GM19351 (cell line): ENCODE measurements at regions not wholly inside any gene's neighbourhood (a gene's known extent, or its start where the extent isn't known, plus 50 kb on each side); places are given as distances from the start of the nearest gene placed in this dataset.
"Not testable (repeated sequence)": the region's sequence is repeated elsewhere in the genome, so short reads cannot be mapped to it uniquely, and the experiment has no call there.

ENCODE experiments used
- ATAC-seq: cut with Tn5 transposase; IDR thresholded peaks from one replicate; pipeline ENCODE4 v1.9.1; 2021; ENCODE audit warnings: mild to moderate bottlenecking, moderate library complexity; ENCODE audit not compliant: unreplicated experiment

DNA sequence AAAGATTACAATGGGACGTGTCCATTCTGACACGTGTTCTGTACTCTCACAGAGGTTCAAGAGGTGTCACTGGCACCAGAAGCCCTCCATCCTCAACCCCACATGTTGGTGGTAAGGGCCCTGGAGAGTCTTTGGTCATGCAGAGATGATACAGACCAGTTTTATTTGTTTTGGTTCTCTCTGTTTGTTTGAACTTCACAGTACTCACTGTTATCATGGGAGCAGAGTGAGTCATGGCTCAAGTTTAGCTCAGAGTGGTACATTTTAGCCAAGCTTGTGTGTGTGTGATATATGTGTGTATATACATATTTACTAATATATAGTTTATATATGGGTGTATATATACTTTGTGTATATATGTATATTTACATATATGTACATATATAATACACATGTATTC is 935.6 kb downstream of the GRID1 start:
- no peak for ATAC-seq

DNA sequence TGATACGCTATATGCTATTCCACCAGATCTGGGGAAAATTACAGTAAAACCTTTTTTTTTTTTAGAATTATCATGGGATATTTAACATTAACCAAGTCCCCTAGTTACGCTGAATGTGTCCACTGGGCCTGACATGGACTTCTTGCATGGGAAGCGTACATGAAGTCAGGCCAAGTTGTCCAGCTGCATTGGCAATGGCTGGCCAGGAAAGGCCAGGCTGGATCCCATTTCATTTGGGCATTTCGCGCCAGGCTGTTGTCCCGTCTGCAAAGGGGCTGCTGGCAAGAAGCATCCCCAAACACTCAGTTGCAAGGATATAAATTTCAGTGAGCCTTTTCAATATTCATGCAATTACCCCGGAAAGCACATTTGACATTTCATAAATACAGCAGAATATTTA is 933.3 kb downstream of the GRID1 start:
- no peak for ATAC-seq

DNA sequence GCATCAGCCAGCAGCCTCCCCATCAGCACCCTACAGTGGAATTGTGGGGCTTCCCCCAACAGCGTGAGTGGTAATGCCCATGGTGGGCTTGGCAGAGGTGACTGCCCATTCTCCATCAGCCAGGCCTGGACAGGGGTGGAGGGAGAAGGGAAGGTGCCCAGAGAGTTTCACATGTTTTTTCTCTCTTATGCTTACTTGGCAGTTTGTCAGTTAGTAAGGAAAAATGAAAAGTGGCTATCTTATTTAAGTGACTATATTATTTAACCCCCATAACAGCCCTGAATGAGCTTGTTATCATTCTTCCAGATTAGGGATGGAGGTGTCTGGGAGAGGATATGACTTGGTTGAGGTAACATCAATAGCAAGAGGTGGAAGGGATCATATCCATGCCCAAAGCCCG is 921.7 kb downstream of the GRID1 start:
- ATAC-seq, result no peak

DNA sequence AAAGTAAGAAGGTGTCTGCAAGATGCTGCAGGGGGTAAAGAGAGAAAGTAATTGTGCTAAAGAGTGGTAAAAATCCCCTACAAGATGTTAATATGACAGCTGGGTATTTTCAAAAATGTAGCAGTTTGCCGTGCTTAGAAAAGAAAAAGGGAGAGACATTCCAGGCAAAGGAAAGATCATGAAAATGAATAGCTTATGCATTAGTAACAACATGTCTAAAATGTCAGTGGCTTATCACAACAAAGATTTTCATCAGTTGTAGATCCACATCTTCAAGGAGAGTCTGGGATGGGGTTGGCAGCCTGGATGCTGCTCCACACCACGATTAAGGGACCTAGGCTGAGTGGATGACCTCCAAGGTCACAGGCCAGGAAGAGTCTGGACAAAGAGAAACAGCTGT is 920.9 kb downstream of the GRID1 start:
- no peak for ATAC-seq

DNA sequence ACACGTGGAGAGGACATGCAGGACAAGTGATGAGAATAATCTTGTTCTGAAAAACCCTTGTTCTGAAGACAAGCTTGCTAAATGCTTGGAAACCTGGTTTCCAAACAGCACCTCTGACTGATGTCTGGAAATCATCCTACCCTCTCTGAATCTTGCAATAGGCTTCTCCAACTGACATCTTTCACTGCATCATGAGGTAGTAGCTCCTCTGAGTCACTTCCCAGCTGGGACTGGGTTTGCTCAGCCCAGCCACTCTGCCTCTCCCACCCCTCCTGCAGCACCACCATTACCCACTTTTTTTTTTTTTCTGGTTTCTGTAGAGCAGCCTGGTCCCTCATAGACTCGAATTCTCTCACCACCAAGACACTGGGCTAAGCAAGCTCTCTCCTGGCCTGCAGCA is 919.8 kb downstream of the GRID1 start:
- no peak for ATAC-seq

DNA sequence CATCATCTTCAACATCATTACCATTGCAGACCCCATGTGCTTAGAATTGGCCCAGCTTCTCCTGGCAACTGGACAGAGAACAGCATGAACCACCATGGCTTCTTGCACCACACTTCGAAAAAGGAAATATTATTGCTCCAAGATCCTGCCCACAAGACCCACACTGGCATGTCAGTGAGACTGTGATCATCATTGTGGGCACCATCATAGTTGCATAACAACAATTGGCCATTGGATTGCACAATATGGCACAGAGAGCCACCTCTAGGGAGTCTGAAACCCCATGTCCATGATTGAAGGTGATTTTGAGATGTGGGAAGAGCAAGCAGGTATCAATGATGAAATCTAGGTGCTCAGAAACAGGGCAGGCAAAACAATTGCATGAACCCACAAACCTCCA is 918.9 kb downstream of the GRID1 start:
- ATAC-seq, result no peak

DNA sequence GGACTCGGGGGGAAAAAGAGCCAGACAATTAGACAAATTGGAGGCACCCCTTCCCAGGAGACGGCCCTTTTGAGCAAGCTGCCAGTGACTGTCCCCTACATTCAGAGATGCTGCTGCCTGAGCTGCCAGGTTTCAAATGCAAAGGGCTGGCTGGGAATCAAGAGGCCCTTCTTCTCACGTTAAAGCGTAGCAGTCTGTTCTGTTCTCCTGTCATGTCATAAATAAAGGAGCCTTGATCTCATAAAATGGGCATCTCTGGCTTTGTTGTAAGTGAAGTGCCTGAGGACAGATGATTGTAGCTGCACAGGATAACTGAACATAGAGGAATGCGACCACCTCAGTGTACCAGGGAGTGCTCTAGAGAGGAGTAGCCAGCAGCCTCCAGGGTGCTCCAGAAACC is 917.9 kb downstream of the GRID1 start:
- no peak for ATAC-seq

DNA sequence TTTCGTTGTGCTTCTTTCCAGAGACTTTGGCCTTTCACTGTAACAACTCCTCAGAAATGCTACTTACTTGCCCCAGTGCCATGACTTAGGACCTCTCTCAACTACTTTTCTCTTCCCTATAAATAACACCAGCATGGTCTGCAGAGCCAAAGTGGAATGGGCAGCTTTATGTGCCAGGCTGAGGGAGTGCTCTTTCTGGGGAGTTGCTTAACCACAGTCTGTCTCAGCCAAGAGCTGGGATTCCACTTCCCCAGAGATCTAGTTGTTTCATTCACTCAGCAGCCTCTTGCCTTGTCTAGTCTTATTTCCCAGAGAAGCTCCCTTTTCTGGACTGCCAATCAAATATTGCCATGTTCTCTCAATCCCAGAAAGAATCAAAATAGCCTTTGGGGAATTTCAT is 912.2 kb downstream of the GRID1 start:
- ATAC-seq, result no peak

DNA sequence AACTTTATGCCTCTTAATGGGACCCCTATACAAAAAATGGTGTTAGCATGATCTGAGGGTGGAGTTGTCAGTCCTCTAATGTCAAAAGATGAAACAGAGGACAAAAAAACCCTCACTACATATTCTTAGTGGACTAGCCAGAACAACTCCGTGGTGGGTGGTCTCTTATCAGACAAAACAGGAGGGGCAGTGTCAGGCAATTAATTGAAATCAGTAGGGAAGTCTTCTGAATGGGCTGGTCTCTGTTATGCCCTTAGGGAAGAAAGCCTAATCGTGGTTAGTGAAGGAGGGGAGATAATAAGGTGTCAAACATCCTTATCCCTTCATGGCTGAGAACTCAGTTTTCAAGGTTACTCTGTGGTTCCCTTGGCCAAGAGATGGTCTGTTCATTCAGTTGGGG is 909.4 kb downstream of the GRID1 start:
- ATAC-seq, result no peak

DNA sequence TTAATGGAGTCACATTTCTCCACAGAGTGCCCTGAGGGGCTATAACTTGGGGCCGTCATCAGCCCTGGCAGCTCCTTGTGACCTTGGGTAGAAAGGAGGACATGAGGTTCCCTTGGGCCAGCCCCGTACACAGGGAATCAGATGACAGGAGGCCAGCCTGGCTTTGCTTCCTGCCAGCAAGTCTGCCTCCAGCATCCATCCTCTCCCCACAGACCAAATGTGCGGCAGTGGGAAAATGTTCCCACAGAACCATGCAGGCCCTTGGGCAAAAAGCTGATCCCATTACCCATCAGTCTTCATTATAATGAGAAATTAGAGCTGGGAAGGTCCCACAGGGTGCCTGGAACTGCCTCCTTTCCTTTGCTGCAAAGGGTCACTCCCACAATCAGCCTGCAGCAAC is 908.3 kb downstream of the GRID1 start:
- ATAC-seq, result no peak

DNA sequence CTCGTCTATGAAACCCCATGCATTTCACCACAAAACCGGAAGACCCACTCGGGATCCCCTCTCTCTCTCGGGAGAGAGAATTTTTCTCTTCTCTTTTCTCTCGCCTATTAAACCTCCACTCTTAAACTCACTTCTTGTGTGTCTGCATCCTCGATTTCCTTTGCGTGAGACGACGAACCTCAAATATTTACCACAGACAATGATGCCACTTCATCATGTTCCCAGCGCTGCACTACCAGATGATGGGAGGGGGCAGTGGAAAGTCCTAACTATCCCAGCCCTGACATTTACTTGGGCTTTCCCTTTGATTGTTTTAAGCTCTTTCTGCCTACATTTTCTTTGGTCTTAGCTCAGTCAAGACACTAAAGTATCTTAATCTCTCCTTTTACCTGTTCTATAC is 906.7 kb downstream of the GRID1 start:
- ATAC-seq, result no peak

DNA sequence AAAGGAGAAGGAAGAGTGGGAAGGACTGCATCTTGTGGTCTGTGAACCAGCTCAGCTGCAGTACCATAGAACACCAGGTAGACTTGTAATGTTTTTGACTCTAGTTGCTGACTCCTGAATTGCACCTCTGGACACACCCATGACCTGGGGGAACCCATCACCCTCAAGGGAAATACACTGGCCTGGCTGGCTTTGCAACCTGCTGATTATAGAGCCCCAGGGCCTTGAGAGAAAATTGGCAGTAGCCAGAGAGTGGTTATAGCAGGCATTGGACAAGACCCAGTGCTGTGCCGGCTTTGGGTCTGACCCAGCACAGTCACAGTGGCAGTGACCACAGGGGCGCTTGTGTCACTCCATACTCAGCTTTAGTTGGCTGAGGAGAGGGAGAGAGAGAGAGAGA is 902.3 kb downstream of the GRID1 start:
- no peak for ATAC-seq

DNA sequence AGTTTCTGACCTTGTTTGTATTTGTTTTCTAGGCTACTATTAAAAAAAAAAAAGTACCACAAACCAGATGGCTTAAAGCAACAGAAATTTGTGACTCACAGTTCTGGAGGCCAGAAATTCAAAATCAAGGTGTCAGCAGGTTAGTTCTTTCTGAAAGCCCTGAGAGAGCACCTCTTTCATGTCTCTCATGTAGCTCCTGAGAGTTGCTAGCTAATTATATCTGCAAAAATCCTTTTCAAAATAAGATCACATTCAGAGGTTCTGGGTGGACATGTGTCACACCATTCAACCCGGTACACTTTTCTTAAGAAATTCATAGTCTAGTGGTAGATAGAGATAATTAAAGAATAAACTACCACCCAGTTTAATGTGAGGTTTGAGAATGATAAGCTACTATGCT is 888.6 kb downstream of the GRID1 start:
- no peak for ATAC-seq

DNA sequence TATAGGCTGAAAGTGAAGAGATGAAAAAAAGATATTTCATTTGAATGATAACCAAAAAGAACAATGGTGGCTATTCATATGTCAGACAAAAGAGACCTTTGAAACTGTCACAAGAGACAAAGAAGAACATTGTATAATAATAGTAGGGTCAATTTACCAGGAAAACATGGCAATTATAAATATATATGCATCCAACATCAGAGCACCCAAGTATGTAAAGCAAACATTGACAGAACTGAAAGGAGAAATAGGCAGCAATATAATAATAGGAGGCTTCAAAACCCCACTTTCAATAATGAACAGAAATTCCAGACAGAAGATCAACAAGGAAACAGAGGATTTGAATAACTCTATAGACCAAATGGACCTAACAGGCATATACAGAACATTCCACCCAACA is 876.2 kb downstream of the GRID1 start:
- no peak for ATAC-seq

DNA sequence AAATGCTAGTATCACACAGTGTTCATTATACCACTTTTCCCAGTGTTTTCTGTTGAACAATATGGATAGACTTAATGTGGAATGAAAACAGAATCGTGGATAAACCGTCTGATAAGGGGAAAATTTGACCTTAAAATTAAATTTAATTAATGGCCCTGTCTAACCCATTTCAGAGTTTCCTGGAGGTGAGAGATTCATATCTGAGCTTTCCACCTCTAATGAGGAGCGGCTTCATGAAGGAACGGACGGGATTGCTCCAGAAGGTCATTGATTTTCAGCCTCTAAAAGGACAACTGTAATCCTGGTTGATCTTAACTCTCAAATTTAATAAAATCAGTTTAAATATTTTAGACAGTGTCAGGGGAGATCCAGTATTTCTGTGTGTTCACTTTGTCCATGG is 874.9 kb downstream of the GRID1 start:
- no peak for ATAC-seq

DNA sequence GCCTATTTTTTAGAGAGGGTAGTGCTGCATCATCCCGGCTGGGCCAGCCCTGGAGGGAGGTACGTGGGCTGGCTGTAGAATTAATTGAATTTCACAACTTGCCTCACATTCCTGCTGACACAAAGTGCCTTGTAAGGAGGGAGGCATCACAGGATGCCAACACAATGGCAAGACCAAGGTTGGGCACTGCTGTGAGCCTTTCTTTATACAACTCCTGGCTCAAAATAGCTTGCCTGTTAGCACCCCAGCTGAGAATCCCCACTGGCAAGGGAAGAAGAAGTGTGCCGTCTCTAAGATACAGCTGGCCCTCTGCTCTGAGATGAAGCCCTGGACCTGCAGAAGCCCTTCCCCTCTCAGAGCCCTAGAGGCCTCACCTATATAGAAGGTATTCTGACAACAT is 873.9 kb downstream of the GRID1 start:
- no peak for ATAC-seq

DNA sequence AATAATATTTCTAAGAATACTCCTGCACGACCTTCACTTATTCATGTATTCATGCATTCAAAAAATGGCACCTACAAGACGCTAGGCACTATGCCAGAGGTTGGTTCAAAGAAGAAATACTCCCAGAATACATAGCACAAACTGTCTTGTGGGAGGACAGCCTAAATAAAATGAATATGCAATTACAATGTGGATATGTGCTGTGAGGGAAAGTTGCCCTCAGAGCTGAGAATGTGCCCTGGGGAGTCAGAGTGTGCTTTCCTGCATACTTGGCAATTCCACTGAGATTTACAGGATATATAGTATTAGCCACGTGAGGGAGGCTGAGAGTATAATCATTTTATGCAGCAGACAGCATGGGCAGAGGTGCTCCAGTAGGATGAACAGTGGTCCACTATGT is 872.9 kb downstream of the GRID1 start:
- no peak for ATAC-seq

DNA sequence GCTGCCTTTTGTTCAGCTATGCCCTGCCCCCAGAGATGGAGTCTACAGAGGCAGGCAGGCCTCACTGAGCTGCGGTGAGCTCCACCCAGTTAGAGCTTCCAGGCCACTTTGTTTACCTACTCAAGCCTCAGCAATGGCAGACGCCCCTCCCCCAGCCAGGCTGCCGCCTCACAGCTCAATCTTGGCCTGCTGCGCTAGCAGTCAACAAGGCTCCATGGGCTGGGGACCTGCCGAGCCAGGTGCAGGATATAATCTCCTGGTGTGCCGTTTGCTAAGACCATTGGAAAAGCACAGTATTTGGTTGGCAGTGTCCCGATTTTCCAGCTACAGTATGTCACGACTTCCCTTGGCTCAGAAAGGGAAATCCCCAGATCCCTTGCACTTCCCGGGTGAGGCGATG is 862.0 kb downstream of the GRID1 start:
- ATAC-seq, result not testable (repeated sequence)

DNA sequence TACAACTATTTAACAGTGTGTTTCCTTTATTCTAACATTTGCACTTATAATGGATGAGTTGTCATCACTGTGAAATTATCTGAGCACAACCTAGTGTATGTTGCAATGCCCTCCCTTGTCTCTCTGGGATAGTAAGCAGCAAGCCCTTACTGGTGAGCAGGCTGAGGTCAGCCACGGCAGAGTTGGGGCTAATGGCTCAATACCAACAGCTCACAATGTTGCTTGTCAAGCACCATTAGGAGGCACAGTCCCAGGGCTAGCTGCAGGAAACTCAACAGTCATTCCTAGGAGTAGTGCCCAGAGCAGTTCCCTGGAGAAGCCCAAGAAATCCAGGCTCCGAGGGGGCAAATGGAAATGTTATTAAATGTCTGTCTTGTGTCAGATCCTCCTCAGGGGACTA is 858.4 kb downstream of the GRID1 start:
- ATAC-seq, result no peak

DNA sequence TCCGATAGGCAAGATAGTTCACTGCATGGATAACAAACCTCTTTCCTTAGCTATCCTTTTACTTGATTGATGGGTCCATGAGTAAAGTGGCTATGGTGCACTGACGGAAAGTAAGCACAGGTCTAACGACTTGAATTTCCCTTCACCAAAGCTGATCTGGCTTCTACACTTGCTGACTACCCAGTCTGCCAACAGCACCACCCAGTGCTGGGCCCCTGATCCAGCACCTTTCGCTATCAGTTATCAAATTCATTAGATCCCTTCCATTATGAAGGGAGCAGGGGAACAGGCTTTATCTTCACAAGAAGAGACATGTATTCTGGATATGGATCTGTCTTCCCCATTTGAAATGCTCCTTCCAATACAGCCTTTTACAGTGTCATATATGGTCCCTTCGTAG is 855.9 kb downstream of the GRID1 start:
- no peak for ATAC-seq

DNA sequence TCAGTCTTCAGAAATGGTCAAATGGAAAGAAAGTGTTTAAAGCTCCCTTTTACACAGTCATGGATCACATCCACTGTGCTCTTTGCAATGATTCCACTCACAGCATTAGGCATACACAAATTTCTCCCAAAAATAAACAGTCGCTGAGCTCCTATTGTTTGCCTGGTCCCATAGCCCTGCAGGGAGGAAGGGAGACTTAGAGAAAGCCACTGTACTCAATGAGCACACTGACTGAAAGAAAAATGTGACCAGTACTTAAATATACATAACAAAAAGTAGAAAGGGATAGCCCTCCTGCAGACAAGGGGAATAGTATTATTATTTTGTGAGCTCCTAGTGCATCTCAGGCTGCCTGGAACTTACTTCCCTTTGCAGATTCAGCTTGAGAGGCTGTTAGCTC is 853.2 kb downstream of the GRID1 start:
- ATAC-seq, result no peak

DNA sequence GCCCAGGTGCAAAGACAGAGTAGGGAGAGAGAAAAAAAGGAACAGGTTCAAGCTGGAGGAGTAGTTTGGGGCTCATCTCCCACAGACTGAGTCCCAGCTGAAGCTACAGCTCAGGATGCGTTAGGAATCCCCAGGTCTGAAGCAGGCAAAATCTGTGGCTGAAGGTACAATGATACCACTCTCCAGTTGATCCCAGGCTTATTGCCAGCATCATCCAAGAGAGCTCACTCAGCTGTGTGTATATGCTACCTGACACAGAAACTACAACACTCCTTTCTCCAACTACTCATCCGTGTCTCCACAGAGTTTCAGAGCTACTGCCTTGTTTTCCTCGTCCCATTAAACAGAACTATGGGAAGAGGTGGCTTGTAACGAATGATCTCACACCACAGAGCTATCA is 851.3 kb downstream of the GRID1 start:
- no peak for ATAC-seq

DNA sequence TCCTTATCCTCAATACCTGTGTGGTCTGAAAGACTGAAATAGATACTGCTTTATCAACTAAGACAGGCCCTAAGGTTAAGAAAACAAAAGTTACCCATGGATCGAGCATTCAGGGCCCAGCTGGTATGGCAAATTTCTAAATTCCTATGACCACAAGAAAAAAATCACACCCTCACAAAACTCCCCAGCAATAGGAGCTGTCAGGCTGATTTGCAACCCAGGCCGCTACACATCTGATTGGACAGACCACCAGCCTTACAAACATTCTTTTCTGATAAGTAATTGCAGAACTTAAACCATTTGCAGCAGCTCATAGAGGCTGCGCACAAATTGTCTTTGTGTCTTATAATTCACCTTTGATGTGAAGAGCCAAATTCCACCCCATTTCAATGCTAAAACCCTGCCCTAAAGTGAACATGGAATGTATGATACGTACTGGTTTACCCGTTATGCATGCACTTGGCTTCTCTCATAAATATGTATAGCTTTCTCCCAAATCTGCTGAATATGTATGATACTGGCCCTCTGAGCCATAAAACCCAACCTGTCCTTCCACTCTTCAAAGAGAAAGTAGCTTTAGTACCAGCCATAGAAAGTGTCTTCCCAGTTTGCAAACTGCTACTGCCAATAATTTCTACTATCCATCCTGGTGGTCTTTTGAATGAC is 842.5 kb downstream of the GRID1 start:
- ATAC-seq, result no peak
